GM13976 (cell line): ENCODE measurements at regions not wholly inside any gene's neighbourhood (a gene's known extent, or its start where the extent isn't known, plus 50 kb on each side); places are given as distances from the start of the nearest gene placed in this dataset.

Source experiments
- DNase-seq: peaks from one replicate; pipeline ENCODE4 v3.0.0; 2012; ENCODE audit warnings: low spot score
- in situ Hi-C: fragments of 300-500 bp; cut with MboI; formaldehyde crosslinking; loops from one replicate; pipeline ENCODE4 v1.12.0; 2022; ENCODE audit warnings: low sequenced_read_pairs, mixed read lengths, inconsistent platforms; ENCODE audit not compliant: unreplicated experiment
- TF ChIP-seq, protein P1 (sequence below): IDR thresholded peaks from 2 replicates; pipeline ENCODE4 v1.5.1; 2012; ENCODE audit warnings: borderline replicate concordance, mild to moderate bottlenecking; ENCODE audit not compliant: insufficient read depth; ENCODE audit errors: extremely low read depth, missing control alignments, control extremely low read depth

DNA sequence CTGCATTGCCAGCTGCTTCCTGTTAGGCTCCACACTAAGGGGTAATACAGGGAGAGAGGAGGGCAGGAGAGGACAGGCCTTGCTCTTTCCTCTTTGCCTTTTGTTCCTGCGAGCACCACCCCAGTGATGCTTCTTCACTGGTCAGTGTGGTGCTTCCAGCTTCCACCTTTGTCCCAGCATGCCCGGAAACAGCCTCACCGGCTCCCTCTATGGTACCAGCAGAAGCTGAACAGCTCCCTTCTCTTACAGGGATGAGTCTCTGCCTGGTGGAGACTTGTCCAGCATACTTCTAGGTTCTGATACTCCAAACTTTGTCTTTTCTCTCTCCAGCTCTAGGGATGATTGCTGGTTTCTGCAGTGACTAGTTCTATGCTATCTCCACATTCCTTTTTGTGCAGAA lies 413.3 kb downstream of the TSN start:
- DNase-seq: no peak
- in situ Hi-C loops: no loop called here

DNA sequence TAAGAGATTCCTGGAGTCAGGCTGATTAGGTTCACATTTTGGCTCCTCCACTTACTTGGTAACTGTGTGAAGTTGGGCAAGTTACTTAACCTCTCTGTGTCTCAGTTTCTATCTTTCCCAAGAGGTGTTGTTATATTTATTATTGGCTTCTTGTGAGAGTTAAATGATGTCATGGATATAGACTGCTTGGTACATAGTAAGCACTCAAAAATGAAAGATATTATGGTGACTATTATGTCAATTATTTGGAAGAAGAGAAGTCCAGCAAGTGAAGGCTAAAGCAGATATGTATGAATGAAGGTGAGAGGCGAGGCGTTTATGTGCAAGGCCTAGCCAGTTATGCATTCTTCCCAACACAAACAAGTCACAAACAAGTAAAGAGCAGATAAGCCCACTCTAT lies 417.4 kb downstream of the TSN start:
- DNase-seq: no peak
- in situ Hi-C loops: no loop called here
- TF ChIP-seq, protein P1, sequence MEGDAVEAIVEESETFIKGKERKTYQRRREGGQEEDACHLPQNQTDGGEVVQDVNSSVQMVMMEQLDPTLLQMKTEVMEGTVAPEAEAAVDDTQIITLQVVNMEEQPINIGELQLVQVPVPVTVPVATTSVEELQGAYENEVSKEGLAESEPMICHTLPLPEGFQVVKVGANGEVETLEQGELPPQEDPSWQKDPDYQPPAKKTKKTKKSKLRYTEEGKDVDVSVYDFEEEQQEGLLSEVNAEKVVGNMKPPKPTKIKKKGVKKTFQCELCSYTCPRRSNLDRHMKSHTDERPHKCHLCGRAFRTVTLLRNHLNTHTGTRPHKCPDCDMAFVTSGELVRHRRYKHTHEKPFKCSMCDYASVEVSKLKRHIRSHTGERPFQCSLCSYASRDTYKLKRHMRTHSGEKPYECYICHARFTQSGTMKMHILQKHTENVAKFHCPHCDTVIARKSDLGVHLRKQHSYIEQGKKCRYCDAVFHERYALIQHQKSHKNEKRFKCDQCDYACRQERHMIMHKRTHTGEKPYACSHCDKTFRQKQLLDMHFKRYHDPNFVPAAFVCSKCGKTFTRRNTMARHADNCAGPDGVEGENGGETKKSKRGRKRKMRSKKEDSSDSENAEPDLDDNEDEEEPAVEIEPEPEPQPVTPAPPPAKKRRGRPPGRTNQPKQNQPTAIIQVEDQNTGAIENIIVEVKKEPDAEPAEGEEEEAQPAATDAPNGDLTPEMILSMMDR: no peak

More for the DNA sequence above, 413.3 kb downstream of the TSN start:
- TF ChIP-seq, protein P1: peak; percentile 7

DNA sequence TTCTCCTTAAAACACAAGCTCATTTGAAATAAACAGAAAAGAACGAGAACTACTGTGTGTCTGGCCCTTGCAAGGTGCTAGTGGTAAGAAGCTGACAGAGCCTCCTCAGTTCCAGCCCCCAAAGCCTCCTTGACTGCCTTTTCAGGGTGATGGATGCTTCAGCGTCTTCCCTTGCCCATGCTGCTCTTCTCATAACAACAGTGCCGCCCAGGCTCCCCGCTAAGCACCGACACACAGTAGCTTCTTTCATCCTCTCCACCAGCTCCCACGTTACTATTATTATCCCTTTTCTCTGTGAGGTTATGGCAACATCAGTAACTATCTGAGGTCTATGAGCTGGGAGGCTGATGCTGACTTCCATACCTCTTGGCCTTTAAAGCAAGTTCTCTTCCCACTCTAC lies 418.6 kb downstream of the TSN start:
- TF ChIP-seq, protein P1: no peak
- in situ Hi-C loops: no loop called here
- DNase-seq: no peak

DNA sequence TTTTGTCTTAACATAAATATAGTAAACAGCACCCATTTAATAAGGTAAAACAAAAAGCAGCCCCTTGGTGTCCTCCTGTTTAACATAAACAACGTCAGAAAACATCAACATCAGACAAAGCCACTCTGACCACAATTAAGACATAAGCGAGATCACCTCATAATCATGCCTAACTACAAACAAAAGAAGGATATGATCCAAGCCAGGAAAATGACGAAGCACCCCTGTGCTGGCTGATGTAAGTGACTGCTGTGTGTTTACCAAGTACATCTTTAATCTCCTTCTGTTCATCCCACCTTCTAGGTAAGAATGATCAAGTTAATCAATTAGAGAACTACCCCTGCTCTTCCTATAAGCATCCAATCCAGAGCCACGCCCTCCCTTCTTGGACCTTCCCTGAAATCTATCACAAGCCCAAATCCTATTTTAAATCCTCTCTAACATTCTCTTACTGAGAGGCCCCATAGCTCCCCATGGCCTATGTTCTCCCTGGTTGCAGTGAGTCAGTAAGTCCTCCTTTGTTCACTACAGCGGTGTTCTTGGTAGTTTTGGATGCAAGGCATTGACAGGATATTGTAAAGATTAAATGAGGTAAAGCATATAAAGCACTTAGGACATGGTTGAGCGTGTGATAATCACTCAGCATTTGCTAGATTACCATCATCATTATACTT lies 424.2 kb downstream of the TSN start:
- in situ Hi-C loops: no loop called here
- DNase-seq: no peak
- TF ChIP-seq, protein P1: no peak

DNA sequence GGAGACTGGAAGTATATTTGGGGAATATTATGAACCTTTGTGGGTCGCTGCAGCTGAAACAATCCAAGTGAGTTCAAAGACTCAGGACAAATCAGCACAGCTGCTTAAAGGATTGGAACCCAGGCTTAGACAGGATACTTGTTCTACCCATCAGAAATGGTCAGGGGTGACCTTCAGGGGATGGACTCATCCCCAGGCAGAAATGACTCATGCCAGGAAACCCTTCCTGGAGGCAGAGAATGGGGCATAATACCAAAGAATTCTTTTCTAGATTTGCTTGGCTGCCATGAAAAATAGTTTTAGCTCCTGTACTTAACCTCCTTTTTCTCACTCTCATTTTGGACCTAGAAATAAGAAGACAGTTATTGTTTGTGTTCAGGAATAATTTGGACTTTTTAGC lies 425.5 kb downstream of the TSN start:
- no peak for DNase-seq
- in situ Hi-C loops: no loop called here
- TF ChIP-seq, protein P1: no peak

DNA sequence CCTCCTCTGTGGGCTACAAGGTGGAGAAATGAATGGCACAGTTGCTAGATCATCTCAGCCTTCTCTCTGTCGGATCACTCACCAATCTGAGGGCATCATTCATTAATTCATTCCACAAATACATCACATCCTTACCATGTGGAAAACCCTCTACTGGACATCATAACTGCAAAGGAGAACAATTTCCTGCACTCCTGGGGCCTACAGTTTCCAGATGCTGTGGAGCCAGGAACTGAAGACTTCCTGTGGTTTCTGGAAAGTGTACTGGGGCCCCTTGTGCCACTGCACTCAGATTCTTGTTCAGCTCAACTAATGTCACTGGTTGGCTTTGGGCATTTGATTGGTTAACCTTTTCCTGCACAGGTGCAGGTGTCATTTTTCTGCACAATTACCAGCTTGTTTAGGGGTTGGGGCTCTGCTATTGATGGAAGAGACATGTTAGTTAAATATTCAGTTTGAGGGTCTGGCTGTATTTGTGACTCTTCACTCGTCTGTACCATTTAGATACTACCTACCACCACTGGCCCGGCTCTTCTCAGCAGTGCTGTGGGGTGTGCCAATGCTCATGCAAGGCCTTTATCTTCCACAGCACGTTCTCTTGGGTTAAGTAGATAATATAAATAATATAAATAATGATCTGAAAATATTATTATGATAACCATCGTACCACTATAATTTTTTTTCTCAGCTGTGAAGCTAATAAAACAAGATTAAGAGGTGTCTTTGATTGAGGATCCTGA lies 427.3 kb downstream of the TSN start:
- in situ Hi-C loops: no loop called here
- DNase-seq: no peak
- TF ChIP-seq, protein P1: no peak
